ENCODE measurements at regions not wholly inside any gene's neighbourhood (a gene's known extent, or its start where the extent isn't known, plus 50 kb on each side); places are given as distances from the start of the nearest gene placed in this dataset.

DNA sequence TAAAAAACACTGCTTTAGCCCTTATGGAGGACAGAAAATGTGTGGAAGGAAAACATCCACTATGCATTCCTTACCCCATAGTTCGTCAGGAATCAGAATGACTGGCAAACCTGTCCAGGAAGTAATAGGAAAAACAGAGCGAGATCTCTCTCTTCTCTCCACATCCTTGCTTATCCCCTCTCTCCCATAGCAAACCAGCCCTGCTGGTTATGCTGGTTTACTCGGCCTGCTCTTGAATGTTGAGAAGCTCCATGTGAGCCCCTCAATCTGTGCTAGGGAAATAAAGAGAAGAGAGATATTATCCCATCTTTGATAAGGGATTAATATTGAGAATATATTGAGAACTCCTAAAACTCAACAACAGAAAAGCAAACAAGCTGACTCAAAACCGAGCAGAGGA lies 402.8 kb upstream of the RBFOX1 start:
- DNase-seq (ENCODE audit: low read depth), result no peak

DNA sequence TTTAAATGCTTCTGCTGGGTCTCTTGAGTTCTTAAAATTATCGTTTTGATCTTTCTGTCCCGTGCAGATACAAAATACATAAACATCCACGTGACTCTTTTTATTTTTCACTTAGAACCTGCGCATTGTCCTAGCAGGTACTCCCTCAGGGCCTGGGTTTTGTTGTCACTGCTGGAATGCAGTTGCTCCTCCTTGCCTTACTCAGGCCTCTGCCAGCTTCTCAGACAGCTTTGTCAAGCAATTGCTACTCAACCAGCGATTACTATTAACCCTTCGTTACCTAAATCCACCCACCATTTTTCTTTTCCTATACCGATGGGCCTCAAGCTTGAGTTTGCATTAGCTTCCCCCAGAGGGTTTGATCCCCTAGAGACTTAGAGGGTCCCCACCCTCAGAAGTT lies 405.9 kb upstream of the RBFOX1 start:
- no peak for DNase-seq (ENCODE audit: low read depth)

DNA sequence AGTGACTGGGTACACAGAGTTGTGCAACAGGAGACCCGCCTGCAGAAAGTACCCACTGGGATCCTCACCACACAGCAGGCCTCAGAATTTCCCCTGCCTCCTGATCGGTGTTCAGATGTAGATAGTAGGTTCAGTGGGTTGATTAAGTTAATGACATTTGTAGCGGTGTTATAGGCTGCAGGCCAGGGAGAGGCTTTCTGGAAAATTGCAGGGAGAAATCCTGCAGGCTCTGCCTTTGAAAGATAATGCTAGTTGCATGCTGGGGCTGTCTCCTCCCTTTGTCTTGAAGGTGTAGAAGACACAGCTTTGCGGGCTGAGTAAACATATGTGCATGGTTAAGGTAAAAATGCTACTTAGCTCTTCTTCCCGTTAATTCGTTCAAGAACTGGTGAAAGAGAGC lies 406.3 kb upstream of the RBFOX1 start:
- DNase-seq (ENCODE audit: low read depth), result no peak

DNA sequence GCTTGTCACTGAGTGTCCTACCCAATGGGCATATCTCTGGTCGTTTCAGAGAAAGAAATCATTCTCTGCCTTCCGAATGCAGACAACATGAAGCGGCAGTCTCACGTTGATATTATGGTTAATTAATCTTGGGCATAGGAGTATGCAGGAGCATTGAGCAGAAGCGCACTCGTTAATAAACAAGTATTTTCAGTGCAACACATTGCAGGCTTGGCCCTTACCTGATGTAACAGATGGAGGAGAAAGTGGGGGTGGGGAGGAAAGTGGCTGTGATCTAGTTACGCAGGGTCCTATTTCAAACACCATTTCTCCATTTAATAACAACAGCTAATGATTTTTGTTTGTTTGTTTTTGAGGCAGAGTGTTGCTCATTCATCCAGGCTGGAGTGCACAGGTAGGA lies 414.0 kb upstream of the RBFOX1 start:
- DNase-seq (ENCODE audit: low read depth), result no peak

GRCh38 chr16:6916946-6917345 lies 415.7 kb upstream of the RBFOX1 start:
- no peak for DNase-seq (ENCODE audit: low read depth)

DNA sequence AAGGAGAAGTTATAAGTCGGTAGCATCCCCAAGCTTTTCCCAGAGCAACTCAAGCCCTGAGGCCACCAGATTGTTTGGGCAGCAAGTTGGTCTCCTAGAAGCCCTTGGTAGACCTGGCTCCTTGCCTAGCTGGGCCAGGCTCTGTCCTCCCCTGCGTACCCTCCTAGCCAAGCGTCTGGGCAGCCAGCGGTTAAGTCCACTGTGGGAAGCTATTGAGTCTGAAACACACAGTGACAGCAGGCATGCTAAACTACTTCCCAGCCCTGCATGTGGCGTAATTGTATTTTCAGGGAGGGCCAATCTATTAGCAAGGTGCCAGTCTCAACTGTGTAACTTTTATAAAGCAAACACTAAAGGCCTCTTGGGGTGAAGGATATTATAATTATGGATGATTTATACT lies 419.1 kb upstream of the RBFOX1 start:
- DNase-seq (ENCODE audit: low read depth), result no peak

GRCh38 chr16:6910301-6910700 lies 422.3 kb upstream of the RBFOX1 start:
- DNase-seq (ENCODE audit: low read depth), result no peak

DNA sequence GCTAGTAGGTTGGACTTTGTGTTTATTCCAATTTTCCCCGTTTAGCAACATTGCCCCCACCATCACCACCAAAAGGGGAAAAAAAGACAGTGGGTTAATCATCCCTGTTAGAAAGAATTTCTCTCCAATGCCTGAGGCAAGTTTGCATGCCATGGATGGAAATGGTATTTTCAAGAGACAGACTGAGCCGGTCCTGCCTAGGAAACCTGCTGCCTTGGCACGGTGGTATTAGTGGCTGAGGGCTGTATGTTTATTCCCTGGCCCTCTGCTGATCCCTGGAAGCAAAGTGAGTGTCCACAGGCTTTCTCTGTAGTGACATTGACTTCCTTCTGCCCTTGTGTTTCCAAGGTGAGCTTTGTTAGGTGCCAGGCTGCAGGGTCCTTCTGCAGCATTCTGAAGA lies 427.0 kb upstream of the RBFOX1 start:
- no peak for DNase-seq (ENCODE audit: low read depth)

DNA sequence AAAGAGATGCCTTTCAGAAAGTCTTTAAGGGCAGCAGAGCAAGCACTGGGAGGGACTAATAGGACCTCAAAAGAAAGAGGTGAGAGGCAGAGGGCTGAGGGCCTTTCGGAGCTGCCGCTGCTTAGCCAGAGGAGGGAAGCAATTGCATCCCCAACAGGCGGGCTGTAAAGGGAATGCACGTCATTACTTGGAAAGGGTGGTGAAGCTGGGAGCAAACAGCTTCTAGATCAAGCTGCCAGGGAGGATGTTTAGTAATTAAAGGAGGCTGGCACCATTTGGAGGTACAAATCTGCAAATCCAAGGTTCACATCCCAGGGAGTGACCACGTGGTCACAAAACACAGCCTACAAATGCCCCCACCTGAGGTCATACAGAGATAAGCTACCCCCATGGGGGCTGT lies 429.0 kb upstream of the RBFOX1 start:
- no peak for DNase-seq (ENCODE audit: low read depth)

DNA sequence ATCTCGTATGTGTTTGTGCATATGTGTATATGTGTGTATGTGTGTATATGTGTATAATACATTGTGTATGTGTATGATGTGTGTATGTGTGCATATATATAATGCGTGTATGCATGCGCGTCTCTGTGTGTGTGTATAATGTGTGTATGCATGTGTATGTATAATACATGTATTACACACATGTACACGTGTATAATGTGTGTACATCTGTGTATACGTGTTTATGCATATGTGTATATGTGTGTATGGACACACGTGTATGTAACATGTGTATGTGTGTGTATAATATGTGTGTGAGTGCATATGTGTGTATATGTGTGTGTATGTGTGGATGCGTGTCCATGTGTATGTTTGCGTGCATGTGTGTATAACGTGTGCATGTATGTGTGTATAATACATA lies 433.7 kb upstream of the RBFOX1 start:
- no peak for DNase-seq (ENCODE audit: low read depth)

DNA sequence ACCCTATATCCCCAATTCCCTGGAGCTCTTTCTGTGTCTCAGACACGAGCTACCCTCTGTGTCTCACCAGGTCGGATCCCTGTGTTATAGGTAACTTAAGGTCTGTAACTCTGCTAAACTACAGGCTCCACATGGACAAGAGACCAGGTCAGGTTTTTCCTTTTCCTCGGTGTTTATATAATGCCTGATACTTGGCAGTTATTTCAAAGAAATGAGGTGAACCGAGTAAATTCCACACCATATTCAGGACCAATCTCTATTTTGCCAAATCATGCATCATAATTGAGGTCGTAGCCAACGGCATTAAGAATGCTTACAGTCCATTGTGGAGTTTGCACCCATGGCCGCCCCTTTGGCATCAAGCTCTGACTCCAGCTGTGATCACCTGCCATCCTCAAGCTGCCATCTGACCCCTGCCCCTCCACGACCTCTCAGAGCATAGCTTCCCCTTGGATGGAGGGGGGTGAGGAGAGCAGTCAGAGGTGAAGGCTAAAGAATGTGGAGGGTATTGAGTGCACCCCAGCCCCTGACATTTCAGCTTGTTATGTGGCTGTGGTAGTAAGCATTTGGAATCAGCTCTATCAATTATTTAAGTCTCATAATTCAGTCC lies 434.7 kb upstream of the RBFOX1 start:
- DNase-seq (ENCODE audit: low read depth), result no peak

GRCh38 chr16:6892966-6893365 lies 439.7 kb upstream of the RBFOX1 start:
- no peak for DNase-seq (ENCODE audit: low read depth)

GRCh38 chr16:6891496-6891895 lies 441.1 kb upstream of the RBFOX1 start:
- DNase-seq (ENCODE audit: low read depth), result no peak

DNA sequence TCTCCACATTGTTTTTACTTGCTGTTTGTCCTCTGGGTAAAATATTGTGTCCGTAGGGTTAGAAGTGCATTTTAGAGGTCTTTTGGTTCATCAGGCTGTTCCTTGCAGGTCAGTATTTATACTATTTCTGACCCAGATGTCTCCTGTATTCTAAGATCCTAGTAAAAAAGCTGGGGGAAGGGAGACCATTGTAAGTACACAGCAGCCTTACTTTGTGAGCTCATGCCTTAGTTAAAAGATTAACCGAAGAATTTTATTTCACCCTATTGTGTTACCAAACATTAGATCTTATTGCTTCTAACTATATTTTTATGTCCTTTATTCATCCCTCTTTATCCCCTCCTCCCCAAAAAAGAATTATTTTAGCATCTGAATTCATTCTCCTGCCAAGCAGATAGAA lies 444.1 kb upstream of the RBFOX1 start:
- no peak for DNase-seq (ENCODE audit: low read depth)

- no peak for DNase-seq (ENCODE audit: low read depth)
Measured at GRCh38 chr16:6884002-6884401, 448.6 kb upstream of the RBFOX1 start.

DNA sequence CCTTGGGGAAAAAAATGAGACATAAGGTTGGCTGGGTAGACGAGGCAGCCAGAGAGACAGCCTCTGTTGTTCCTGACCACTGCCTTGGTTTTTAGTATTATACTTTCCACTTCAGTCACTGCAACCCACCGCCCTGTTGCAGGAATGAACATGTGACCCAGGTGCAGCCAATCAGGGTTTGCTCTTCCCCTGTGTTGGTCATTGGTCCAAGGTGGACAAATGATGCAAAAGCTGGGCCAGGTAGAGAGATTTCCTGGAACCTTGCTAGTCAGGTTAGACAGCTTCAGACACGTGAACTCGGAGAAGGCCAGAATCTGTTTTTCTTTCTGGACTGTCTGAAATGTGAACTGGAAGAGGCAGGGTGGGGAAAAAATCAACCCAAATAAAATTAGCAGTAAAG lies 452.4 kb upstream of the RBFOX1 start:
- DNase-seq (ENCODE audit: low read depth), result no peak

GRCh38 chr16:6864671-6865070 lies 468.0 kb upstream of the RBFOX1 start:
- no peak for DNase-seq (ENCODE audit: low read depth)

DNA sequence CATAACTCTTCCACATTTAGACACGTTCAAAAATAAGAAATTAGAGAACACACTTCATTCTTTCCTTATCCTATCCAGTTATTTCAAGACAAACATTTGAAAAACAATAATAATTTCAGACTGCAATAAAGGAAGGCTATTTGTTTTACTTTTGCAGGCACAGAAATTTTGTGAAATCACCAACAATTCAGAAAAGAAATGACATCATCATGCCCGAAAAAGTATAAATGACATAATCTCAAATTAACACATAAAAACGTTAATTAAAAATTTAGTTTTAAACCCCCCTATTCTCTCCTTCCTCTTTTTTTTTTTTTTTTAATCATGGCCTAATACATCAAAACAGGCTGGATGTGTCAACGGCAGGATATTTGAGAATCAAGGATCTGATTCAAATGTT lies 468.4 kb upstream of the RBFOX1 start:
- DNase-seq (ENCODE audit: low read depth), result no peak

DNA sequence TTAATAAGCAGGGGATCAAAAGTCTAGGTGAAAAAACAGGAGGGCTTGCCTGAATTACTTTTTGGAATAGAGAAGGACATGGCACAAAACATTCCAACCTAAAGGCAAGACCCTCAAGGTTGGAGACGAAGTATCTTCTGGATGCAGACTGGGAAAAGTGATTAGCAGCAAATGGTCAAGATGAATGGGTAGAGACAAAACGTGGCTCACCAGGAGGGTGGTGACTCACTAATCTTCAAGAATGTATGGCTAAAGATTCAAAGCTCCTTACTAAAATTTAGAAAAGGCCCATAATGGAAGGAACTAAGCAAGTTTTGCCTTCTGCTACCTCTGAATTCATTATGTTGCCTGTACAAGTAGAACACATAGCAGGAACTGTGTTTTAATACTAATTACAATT lies 469.5 kb upstream of the RBFOX1 start:
- no peak for DNase-seq (ENCODE audit: low read depth)

DNA sequence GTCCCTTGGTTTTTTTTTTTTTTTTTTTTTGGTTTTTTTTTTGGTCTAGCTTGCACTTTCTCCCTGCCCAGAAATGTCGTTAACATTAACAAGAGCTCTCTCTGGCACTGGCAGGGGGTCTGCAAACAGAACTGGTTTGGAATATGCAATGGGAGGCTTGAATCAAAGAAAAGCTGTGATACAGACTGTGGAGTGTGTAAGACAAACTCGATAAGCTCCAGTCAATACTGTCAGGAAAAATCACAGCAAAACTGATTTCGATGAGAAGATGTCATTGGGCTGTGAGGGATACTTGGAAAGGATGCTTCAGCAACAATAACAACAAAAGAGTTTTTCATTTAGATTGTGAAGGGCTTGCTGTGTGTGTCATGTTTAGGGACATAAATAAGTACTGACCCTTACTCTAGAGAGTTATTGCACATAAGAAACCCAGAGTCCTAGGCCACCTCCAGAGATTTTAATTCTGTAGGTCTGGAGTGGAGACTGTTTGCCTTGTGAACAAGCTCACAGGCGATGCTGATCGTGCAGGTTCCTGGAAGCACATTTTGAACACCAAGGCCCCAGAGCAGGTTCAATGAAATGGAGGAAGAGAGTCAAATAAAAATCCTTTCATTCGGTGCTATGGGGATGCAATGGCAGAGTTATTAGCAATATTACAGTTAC lies 470.7 kb upstream of the RBFOX1 start:
- no peak for DNase-seq (ENCODE audit: low read depth)

DNA sequence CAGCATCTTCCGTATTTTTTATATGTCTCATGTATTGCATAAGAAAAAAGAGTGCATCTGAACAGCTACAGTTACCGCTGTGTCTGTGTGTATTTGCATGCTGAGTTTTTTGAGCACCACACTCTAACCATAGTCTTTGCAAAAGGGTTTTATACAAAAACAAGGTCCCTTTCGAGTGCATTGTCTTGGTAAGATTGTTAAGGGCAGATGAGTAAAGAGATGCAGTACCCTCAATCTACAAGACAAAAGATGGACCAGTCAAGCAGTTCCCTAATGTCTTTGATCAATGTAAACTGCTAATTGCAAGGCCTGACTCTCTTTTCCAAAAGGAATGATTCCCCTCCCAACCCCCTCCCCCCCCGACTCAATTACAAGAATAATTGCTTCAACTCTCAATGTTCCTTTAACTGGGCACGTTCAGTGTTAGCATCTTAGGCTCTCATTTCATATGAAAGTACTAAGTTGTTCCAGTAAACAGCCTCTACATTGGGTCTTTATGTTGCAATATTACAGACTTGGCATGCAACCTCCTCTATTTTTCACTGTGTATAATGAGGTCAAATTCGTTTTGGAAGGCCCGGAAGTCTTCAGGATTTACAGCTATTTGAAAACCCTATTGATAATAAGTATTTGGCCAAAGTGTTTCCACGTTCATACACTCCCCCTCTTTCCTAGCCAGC lies 471.4 kb upstream of the RBFOX1 start:
- no peak for DNase-seq (ENCODE audit: low read depth)

GRCh38 chr16:6857575-6857974 lies 475.1 kb upstream of the RBFOX1 start:
- DNase-seq (ENCODE audit: low read depth), result no peak

DNA sequence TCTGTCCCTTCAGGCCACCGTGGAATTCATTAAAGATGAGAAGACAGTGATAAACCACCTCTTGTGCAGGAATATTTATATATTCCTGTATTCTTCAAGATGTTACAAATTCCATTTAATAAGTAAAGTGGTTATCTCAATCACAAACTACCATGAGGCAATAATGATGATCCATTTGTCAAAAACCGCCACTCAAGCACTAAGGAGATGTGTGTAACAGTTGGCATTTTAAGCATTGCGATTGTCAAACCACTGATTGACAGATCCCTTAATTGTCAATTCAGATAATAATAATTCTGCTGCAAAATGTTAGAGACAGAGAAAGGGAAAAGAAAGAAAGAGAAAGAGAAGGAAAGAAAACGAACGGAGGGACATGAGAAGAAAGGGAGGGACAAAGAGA lies 476.1 kb upstream of the RBFOX1 start:
- no peak for DNase-seq (ENCODE audit: low read depth)

DNA sequence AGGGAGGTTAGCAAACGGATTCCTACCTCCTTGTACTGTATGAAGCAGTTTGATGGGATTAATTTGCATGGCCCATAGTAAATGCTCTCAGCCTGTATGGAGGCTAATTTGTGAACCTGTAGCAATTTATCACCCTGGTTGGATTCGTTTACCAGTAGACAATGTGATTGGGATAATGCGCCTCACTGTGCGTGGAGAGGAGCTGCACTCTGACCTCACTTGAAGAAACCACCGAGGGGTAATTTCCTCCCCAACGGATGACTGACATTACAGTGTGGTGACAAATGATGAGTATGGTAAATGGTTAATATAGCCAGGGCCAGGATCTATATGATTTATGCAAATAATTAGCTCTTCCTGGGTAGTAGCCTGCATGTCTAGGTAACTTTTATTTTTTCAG lies 479.1 kb upstream of the RBFOX1 start:
- DNase-seq (ENCODE audit: low read depth), result no peak

Measured in fibroblast of gingiva (primary cell).